WTC11 (cell line): ENCODE measurements at regions not wholly inside any gene's neighbourhood (a gene's known extent, or its start where the extent isn't known, plus 50 kb on each side); places are given as distances from the start of the nearest gene placed in this dataset.

Experiments
- CREB1 ChIP-seq: sonication (generic); formaldehyde crosslinking; IDR thresholded peaks from 2 replicates; pipeline ENCODE4 v1.8.0; 2023; ENCODE audit warnings: mild to moderate bottlenecking, missing genetic modification reagents
- CTCF ChIP-seq: fragments of 200-600 bp; IDR thresholded peaks from 2 replicates; pipeline ENCODE4 v1.8.0; 2022; ENCODE audit warnings: antibody characterized with exemption
- E2F5 ChIP-seq: sonication (generic); formaldehyde crosslinking; IDR thresholded peaks from 2 replicates; pipeline ENCODE4 v1.8.1; 2022; ENCODE audit warnings: mild to moderate bottlenecking, moderate library complexity, missing genetic modification reagents
- KAT7 ChIP-seq: sonication (generic); formaldehyde crosslinking; IDR thresholded peaks from 2 replicates; pipeline ENCODE4 v1.8.1; 2023; ENCODE audit warnings: missing genetic modification reagents, mild to moderate bottlenecking, borderline replicate concordance
- PRDM15 ChIP-seq: sonication (generic); formaldehyde crosslinking; IDR thresholded peaks from 2 replicates; pipeline ENCODE4 v1.8.0; 2022; ENCODE audit warnings: missing genetic modification reagents
- TEAD4 ChIP-seq: sonication (generic); formaldehyde crosslinking; IDR thresholded peaks from 2 replicates; pipeline ENCODE4 v1.8.0; 2022; ENCODE audit warnings: mild to moderate bottlenecking, missing genetic modification reagents
- USF2 ChIP-seq: sonication (generic); formaldehyde crosslinking; IDR thresholded peaks from 2 replicates; pipeline ENCODE4 v1.8.1; 2023; ENCODE audit warnings: mild to moderate bottlenecking, missing genetic modification reagents, moderate library complexity
- ZMAT4 ChIP-seq: fragments of 250-450 bp; sonication (Bioruptor Pico); IDR thresholded peaks from 2 replicates; pipeline ENCODE4 v1.9.0; 2021; ENCODE audit warnings: mild to moderate bottlenecking
- ZNF317 ChIP-seq: sonication (generic); formaldehyde crosslinking; IDR thresholded peaks from 2 replicates; pipeline ENCODE4 v1.8.1; 2023; ENCODE audit warnings: low read depth, mild to moderate bottlenecking, moderate library complexity, missing genetic modification reagents, borderline replicate concordance
- ZNF423 ChIP-seq: fragments of 250-450 bp; sonication (Bioruptor Pico); IDR thresholded peaks from 2 replicates; pipeline ENCODE4 v2.1.2; 2022; ENCODE audit warnings: mild to moderate bottlenecking, moderate library complexity

GRCh38 chr1:221334062-221334461, 407.8 kb downstream of the DUSP10 start:
- no peak for TF ChIP-seq PRDM15
- TF ChIP-seq CREB1, result no peak
- no peak for TF ChIP-seq CTCF
- no peak for TF ChIP-seq USF2 (CRISPR knock-in tag)
- TF ChIP-seq ZNF317, result no peak
- no peak for TF ChIP-seq ZNF423 (CRISPR knock-in tag)
- no peak for TF ChIP-seq KAT7
- TF ChIP-seq ZMAT4 (CRISPR knock-in tag), result no peak
- TF ChIP-seq TEAD4 (CRISPR knock-in tag), result no peak
- TF ChIP-seq E2F5, result no peak
